Duodenal mucosa (tissue), 2 donors: ENCODE measurements at regions not wholly inside any gene's neighbourhood (a gene's known extent, or its start where the extent isn't known, plus 50 kb on each side); places are given as distances from the start of the nearest gene placed in this dataset.

Experiments used
- H3K27ac ChIP-seq: one replicate; pipeline ENCODE4 v1.7.0; 2013; ENCODE audit warnings: low read depth, low read length
- H3K27me3 ChIP-seq, 2 donors: one replicate each; pipeline ENCODE4 v1.7.0; 2013; ENCODE audit warnings: low read length in 2 of 2, control low read depth in 1 of 2; ENCODE audit not compliant: insufficient read depth in 2 of 2, control insufficient read depth in 1 of 2
- H3K36me3 ChIP-seq, 2 donors: one replicate each; pipeline ENCODE4 v1.7.0; 2013; ENCODE audit warnings: low read length in 2 of 2, control low read depth in 1 of 2; ENCODE audit not compliant: insufficient read depth in 2 of 2, control insufficient read depth in 1 of 2
- H3K4me1 ChIP-seq, 2 donors: one replicate each; pipeline ENCODE4 v1.7.0; 2013; ENCODE audit warnings: low read length in 2 of 2, control low read depth in 1 of 2; ENCODE audit not compliant: insufficient read depth in 2 of 2, control insufficient read depth in 1 of 2
- H3K4me3 ChIP-seq, 2 donors: one replicate each; pipeline ENCODE4 v1.7.0; 2013; ENCODE audit warnings: low read length in 2 of 2, low read depth in 1 of 2
- H3K9ac ChIP-seq, 2 donors: one replicate each; pipeline ENCODE4 v1.7.0; 2013; ENCODE audit warnings: low read length in 2 of 2, low read depth in 1 of 2
- H3K9me3 ChIP-seq, 2 donors: one replicate each; pipeline ENCODE4 v1.7.0; 2013; ENCODE audit warnings: low read length in 2 of 2, control low read depth in 1 of 2; ENCODE audit not compliant: control insufficient read depth in 1 of 2

DNA sequence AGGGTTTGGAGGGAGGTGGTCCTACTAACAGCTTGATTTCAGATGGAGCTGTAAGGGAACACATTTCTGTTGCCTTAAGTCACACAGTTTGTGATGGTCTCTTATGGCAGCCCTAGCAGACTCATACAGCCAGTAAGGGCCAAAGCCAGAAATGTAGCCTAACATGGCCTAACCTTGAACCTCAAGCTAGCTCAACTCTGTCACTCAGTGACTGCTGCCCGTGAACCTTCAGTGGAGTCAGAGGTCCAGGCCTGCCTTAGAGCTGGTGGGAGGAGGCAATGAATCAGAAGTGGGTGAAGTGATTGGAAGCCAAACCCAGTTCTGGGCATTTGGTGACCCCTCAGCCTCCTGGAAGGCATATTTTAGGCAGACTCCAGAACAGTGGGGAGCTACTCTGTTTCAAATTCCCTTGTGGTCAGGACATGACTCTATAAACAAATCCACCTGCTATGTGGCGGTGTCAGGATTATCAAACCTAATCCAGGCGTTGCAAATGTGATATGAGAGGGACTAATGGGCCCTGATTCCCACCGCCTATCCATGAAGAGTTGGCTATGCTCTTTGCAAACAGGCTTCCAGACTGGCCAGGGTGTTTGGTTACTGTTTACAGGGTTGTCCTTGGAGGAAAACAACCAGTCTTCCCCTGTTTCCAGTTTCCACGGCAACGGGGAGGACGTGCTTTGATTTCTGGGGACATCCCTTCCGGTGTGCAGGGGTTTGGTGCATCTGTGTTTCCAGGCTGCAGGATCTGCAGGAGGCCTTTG, 105.9 kb upstream of the AGBL1 start:
- Histone ChIP-seq H3K9me3 (no peaks in the 10 kb centered on the region), H3K4me3 (no peak overlapping the region), H3K27ac (no peak overlapping the region), H3K9ac (no peak overlapping the region), H3K4me1 (no peaks in the 10 kb centered on the region), H3K36me3 (no peaks in the 10 kb centered on the region), H3K27me3 (peaks cover 0 to 5% of the 10 kb centered on the region in 2 donors)

DNA sequence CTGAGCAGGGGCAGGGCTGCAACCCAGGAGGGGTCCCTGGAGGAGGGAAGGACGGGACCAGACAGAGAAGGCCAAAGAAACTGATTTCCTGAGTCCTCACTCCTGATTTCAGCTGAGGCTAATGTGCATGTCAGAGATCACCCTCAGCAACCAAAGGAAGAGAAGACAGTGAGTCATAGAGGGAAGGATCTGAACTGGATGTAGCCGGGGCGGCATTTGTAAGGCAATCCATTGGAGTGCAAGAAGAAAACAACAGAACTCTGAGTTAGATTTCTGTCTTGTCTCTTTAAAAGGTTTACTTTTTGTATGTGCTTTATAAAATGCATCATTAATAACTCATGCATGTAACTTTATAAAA, 105.3 kb upstream of the AGBL1 start:
- Histone ChIP-seq H3K4me1 (no peaks in the 10 kb centered on the region), H3K27me3 (peaks cover 0 to 5% of the 10 kb centered on the region in 2 donors), H3K9me3 (no peaks in the 10 kb centered on the region), H3K9ac (no peak overlapping the region), H3K36me3 (no peaks in the 10 kb centered on the region), H3K27ac (no peak overlapping the region), H3K4me3 (no peak overlapping the region)

DNA sequence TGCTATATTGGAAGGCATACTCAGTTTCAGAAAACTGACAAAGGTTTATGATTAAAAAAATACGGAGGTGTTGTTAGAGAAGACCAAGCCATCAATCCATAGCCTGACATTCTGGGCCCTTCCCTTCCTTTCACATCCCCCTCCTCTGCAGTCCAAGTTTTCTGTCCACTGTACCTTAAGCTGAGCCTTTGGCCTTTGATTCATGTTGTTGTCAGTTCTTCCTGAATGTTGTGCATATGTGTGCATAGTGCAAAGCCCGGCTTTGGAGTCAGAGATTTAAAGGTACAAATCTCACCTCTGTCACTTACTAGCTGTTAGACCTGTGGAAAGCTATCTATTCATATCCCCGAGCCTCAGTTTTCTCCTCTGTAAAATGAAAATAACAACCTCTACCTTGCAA, 104.9 kb upstream of the AGBL1 start:
- H3K27me3 ChIP-seq: peaks cover 0 to 5% of the 10 kb centered on the region in 2 donors
- H3K4me3 ChIP-seq: no peak overlapping the region
- no peaks in the 10 kb centered on the region for H3K4me1 ChIP-seq
- H3K9ac ChIP-seq: no peak overlapping the region
- no peaks in the 10 kb centered on the region for H3K36me3 ChIP-seq
- no peak overlapping the region for H3K27ac ChIP-seq
- H3K9me3 ChIP-seq: no peaks in the 10 kb centered on the region

DNA sequence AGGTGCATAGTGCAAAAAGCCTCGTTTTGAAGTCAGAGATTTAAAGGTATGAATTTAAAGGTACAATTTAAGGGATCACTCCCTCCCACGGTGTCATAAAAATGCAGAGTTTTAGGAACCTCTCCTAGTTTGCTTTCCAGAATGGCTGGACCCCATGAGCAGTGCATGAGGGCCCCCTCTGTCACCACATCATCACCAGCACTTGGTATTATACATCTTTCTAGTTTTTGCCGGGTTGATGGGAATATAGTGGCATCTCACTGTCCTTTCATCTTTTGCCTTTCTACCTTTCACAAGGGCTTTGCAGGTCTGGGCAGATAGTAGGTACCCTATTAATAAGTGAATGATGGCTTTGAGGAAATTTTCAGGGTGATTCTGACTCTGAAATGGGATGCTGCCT, 103.6 kb upstream of the AGBL1 start:
- Histone ChIP-seq H3K9ac (no peak overlapping the region), H3K27me3 (peaks cover 0 to 5% of the 10 kb centered on the region in 2 donors), H3K27ac (no peak overlapping the region), H3K36me3 (no peaks in the 10 kb centered on the region), H3K4me3 (no peak overlapping the region), H3K9me3 (no peaks in the 10 kb centered on the region), H3K4me1 (no peaks in the 10 kb centered on the region)

DNA sequence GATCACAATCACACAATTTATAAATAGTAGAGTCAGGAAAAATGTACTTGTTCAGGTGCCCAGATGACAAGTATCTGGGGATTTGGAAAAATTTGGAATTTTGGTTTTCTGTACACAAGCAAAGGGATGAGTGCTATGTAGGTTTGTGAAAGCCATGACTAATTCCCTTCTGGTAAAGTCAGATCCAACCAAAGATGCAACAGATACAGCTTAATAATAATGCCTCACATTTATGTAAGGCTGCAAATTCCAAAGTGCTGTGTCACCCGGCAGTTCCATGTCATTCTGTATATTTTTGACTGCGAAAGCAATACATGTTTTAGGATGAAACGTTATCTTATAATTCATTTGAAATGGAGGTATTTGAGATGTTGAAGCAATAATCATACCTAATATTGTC, 102.7 kb upstream of the AGBL1 start:
- H3K9me3 ChIP-seq: no peaks in the 10 kb centered on the region
- no peak overlapping the region for H3K9ac ChIP-seq
- H3K36me3 ChIP-seq: no peaks in the 10 kb centered on the region
- H3K4me3 ChIP-seq: no peak overlapping the region
- H3K27me3 ChIP-seq: peaks cover 0 to 5% of the 10 kb centered on the region in 2 donors
- no peak overlapping the region for H3K27ac ChIP-seq
- no peaks in the 10 kb centered on the region for H3K4me1 ChIP-seq

DNA sequence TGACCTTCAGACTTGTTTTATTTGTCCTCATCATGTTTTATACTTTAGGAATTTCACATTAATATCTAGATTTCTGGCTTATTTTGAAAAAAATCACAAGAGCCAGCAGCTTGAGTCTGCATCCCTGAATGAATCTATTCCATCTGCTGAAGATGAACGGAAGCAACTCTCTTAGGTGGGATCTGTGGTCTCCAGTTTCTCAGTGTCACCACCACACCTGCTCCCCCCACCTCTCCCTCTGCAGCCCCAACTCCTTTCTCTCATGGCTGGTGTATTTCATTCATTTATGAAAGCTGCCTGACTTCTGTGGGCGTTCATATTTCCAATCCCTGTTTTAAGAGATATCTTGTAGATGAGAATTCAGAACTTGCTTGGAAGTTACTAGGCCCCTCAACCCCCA, 102.1 kb upstream of the AGBL1 start:
- Histone ChIP-seq H3K27ac (no peak overlapping the region), H3K27me3 (peaks cover 0 to 5% of the 10 kb centered on the region in 2 donors), H3K36me3 (no peaks in the 10 kb centered on the region), H3K4me3 (no peak overlapping the region), H3K4me1 (no peaks in the 10 kb centered on the region), H3K9ac (no peak overlapping the region), H3K9me3 (no peaks in the 10 kb centered on the region)

DNA sequence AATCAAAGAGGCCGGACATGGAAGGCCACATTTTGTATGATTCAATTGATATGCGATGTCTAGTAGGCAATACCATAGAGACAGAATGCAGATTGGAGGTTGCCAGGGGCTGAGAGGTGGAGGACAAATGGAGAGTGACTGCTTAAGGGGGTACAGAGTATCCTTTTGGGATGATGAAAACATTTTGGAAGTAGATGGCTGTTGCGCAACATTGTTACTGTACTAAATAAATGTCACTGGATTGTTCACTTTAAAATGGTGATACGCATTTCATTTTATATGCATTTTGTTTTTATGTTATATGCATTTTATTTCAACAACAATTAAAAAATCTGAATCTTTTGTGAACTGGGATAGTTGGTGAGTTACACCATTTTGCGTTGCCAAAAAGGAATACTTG, 99.7 kb upstream of the AGBL1 start:
- Histone ChIP-seq H3K4me1 (no peaks in the 10 kb centered on the region), H3K27me3 (peaks cover 0 to 5% of the 10 kb centered on the region in 2 donors), H3K4me3 (no peak overlapping the region), H3K9ac (no peak overlapping the region), H3K27ac (no peak overlapping the region), H3K36me3 (no peaks in the 10 kb centered on the region), H3K9me3 (no peaks in the 10 kb centered on the region)

DNA sequence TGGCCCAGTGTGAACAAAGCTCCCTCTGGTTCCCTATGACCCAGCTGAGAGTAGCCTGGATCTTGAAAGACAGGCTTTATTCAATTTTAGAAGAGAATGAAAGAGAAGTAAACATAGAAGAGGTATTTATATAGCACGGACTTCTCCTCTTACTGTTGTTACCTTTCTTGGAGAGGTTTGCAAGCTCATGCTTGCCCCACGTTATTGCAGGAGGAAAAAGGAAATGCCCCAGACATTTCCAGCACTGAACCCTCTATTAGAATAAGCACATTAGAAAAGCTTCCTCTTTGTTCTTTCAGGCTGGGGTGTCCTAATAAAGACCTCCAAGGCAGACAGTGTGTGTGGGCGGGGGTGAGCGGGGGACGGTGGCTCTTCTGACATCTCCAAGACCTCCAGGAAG, 98.7 kb upstream of the AGBL1 start:
- H3K4me1 ChIP-seq: no peaks in the 10 kb centered on the region
- H3K27ac ChIP-seq: no peak overlapping the region
- H3K4me3 ChIP-seq: no peak overlapping the region
- H3K27me3 ChIP-seq: peaks cover 0 to 4% of the 10 kb centered on the region in 2 donors
- no peak overlapping the region for H3K9ac ChIP-seq
- no peaks in the 10 kb centered on the region for H3K36me3 ChIP-seq
- no peaks in the 10 kb centered on the region for H3K9me3 ChIP-seq

DNA sequence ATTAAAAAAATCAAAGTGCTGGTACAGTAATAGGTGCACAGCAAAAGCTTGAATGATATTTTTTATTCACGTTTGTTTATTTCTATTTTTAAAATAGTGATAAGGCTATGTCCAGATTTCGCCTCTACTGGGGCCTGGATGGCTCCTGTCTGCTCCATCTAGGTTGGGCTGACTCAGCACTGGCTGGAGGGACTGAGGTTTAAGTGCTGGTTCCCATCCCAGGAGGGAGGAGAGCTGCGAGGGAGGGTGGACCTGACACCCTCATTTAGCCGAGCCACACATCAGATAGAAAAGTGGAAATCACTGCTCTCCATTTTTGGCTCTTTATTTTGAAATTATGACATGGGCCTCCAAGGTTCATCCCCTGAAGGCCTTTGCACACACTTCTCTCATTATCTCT, 95.4 kb upstream of the AGBL1 start:
- Histone ChIP-seq H3K36me3 (no peaks in the 10 kb centered on the region), H3K4me3 (no peak overlapping the region), H3K4me1 (no peaks in the 10 kb centered on the region), H3K9me3 (no peaks in the 10 kb centered on the region), H3K27ac (no peak overlapping the region), H3K9ac (no peak overlapping the region), H3K27me3 (no peaks in the 10 kb centered on the region)

DNA sequence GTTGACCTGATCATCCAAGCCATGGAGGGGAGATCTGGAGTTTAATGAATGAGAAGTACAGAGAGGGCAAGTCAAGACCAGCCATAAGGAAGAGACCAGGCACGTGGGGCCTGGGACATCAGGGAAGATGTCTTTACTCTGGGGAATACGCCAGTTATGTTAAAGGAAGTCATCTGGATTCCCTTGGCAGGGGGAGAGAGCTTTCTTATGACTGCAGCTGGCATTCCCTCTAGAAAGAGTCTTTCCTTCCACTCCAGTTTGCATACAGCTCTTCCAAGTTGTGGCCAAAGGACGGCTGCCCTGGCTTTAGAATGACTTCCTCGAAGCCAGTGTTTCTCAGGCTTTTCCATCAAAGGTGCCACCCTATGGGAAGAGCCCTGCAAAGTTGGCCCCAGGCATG, 93.6 kb upstream of the AGBL1 start:
- no peak overlapping the region for H3K4me3 ChIP-seq

DNA sequence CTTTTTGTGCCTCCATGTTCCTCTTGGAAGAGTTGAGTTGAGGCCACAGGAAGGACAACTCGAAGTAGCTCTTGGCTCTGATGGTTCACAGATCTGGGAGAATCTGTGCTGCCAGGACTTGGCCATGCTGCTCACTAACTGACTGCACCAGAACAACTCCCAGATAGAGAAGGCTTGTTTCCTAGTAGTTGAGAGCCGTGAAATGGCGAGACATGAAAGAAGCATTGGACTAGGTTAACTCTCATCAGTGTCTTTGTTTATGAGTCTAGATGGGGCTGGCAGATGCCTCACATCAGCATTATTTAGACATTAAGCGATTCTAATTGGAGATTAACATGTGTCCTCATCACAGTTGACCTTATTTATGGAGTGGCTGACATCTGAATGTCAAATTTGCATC, 92.9 kb upstream of the AGBL1 start:
- Histone ChIP-seq H3K36me3 (no peaks in the 10 kb centered on the region), H3K9me3 (no peaks in the 10 kb centered on the region), H3K4me1 (no peaks in the 10 kb centered on the region), H3K4me3 (no peak overlapping the region), H3K27ac (no peak overlapping the region), H3K27me3 (no peaks in the 10 kb centered on the region), H3K9ac (no peak overlapping the region)

More for the DNA sequence above, 93.6 kb upstream of the AGBL1 start:
- H3K9me3 ChIP-seq: no peaks in the 10 kb centered on the region
- H3K27me3 ChIP-seq: no peaks in the 10 kb centered on the region
- H3K4me1 ChIP-seq: no peaks in the 10 kb centered on the region
- no peaks in the 10 kb centered on the region for H3K36me3 ChIP-seq
- H3K27ac ChIP-seq: no peak overlapping the region
- no peak overlapping the region for H3K9ac ChIP-seq
